GM23338 (cell line): ENCODE measurements at regions not wholly inside any gene's neighbourhood (a gene's known extent, or its start where the extent isn't known, plus 50 kb on each side); places are given as distances from the start of the nearest gene placed in this dataset.
A peak's percentile ranks its signal among the peaks of the same experiment; 100 is the strongest.

Source experiments
- ATAC-seq: fragments of 200-7000 bp; cut with Tn5 transposase; 3 replicates; pipeline ENCODE4 v1.9.1; 2020
- DNase-seq: peaks from one replicate; pipeline ENCODE4 v3.0.0-alpha.2; 2015; ENCODE audit warnings: low spot score
- H2AFZ ChIP-seq: fragments of 200-600 bp; sonication (generic); 2 replicates; pipeline ENCODE4 v1.8.0; 2016; ENCODE audit warnings: antibody characterized with exemption, mild to moderate bottlenecking, moderate library complexity
- H3F3A ChIP-seq: fragments of 200-600 bp; sonication (generic); replicated peaks from 2 replicates; pipeline ENCODE4 v1.8.0; 2017; ENCODE audit warnings: antibody characterized with exemption, mixed run types, low read depth
- H3K27ac ChIP-seq: fragments of 200-600 bp; sonication (generic); 2 replicates; pipeline ENCODE4 v1.6.1; 2016; ENCODE audit warnings: low read depth
- H3K27me3 ChIP-seq: fragments of 200-600 bp; sonication (generic); 2 replicates; pipeline ENCODE4 v1.8.0; 2016; ENCODE audit warnings: mild to moderate bottlenecking, mixed run types, moderate library complexity; ENCODE audit not compliant: insufficient read depth
- H3K36me3 ChIP-seq: fragments of 200-600 bp; sonication (generic); 2 replicates; pipeline ENCODE4 v1.8.0; 2016; ENCODE audit warnings: mild to moderate bottlenecking; ENCODE audit not compliant: insufficient read depth
- H3K4me1 ChIP-seq: fragments of 200-600 bp; sonication (generic); 2 replicates; pipeline ENCODE4 v1.8.0; 2016; ENCODE audit warnings: mild to moderate bottlenecking, moderate library complexity; ENCODE audit not compliant: insufficient read depth
- H3K4me2 ChIP-seq: fragments of 200-600 bp; sonication (generic); 2 replicates; pipeline ENCODE4 v1.7.1; 2017; ENCODE audit warnings: mixed run types
- H3K4me3 ChIP-seq: fragments of 200-600 bp; sonication (generic); 2 replicates; pipeline ENCODE4 v1.6.1; 2016; ENCODE audit warnings: mixed run types
- H3K79me2 ChIP-seq: fragments of 200-600 bp; sonication (generic); replicated peaks from 2 replicates; pipeline ENCODE4 v1.8.0; 2017; ENCODE audit warnings: mild to moderate bottlenecking; ENCODE audit not compliant: insufficient read depth
- H3K9me2 ChIP-seq: fragments of 200-600 bp; sonication (generic); 2 replicates; pipeline ENCODE4 v1.8.0; 2017; ENCODE audit not compliant: insufficient read depth
- H4K20me1 ChIP-seq: fragments of 200-600 bp; sonication (generic); replicated peaks from 2 replicates; pipeline ENCODE4 v1.8.0; 2017; ENCODE audit warnings: mild to moderate bottlenecking; ENCODE audit not compliant: insufficient read depth
- H3K27ac Mint-ChIP-seq: 2 replicates; pipeline ENCODE4 v1.8.0; 2020; ENCODE audit warnings: inconsistent platforms, mild to moderate bottlenecking, moderate library complexity, mixed read lengths
- H3K27me3 Mint-ChIP-seq: 3 replicates; pipeline ENCODE4 v1.8.0; 2022; ENCODE audit warnings: low read depth, mild to moderate bottlenecking, moderate library complexity, mixed read lengths, inconsistent platforms; ENCODE audit not compliant: insufficient read depth, poor library complexity
- H3K36me3 Mint-ChIP-seq: 3 replicates; pipeline ENCODE4 v1.8.0; 2021; ENCODE audit warnings: low read depth, mild to moderate bottlenecking, inconsistent platforms, moderate library complexity, mixed read lengths
- H3K4me1 Mint-ChIP-seq: 3 replicates; pipeline ENCODE4 v1.8.0; 2020; ENCODE audit warnings: mild to moderate bottlenecking, inconsistent platforms, mixed read lengths
- H3K4me3 Mint-ChIP-seq: 3 replicates; pipeline ENCODE4 v1.8.0; 2021; ENCODE audit warnings: moderate library complexity, mild to moderate bottlenecking, inconsistent platforms, mixed read lengths
- H3K9me3 Mint-ChIP-seq: 3 replicates; pipeline ENCODE4 v1.8.0; 2020; ENCODE audit warnings: moderate library complexity, mild to moderate bottlenecking, inconsistent platforms, mixed read lengths
- EZH2 ChIP-seq: fragments of 200-600 bp; sonication (generic); IDR thresholded peaks from one replicate; pipeline ENCODE4 v1.8.0; 2017; ENCODE audit warnings: antibody characterized with exemption, mild to moderate bottlenecking, low read depth; ENCODE audit not compliant: unreplicated experiment
- EZH2phosphoT487 ChIP-seq: fragments of 200-600 bp; sonication (generic); IDR thresholded peaks from one replicate; pipeline ENCODE4 v1.8.1; 2018; ENCODE audit warnings: antibody characterized with exemption; ENCODE audit not compliant: unreplicated experiment
- JUNB ChIP-seq: IDR thresholded peaks from one replicate; pipeline ENCODE4 v1.6.1; 2016; ENCODE audit warnings: antibody characterized with exemption; ENCODE audit not compliant: unreplicated experiment
- NANOG ChIP-seq: IDR thresholded peaks from 2 replicates; pipeline ENCODE4 v1.6.1; 2016; ENCODE audit warnings: antibody characterized with exemption, borderline replicate concordance
- POLR2AphosphoS5 ChIP-seq: IDR thresholded peaks from 2 replicates; pipeline ENCODE4 v1.6.1; 2016; ENCODE audit warnings: antibody characterized with exemption, low read depth
- STAT1 ChIP-seq: IDR thresholded peaks from one replicate; pipeline ENCODE4 v1.6.1; 2016; ENCODE audit warnings: antibody characterized with exemption; ENCODE audit not compliant: unreplicated experiment
- ZNF114 ChIP-seq: fragments of 250-450 bp; sonication (Bioruptor Pico); IDR thresholded peaks from 2 replicates; pipeline ENCODE4 v1.5.0; 2020; ENCODE audit warnings: mild to moderate bottlenecking, moderate library complexity
- ZNF331 ChIP-seq: fragments of 250-450 bp; sonication (Bioruptor Pico); IDR thresholded peaks from 2 replicates; pipeline ENCODE4 v1.5.0; 2020; ENCODE audit warnings: low read depth, mild to moderate bottlenecking, moderate library complexity
- TF ChIP-seq, protein P1 (sequence below), 2 experiments: fragments of 200-600 bp in 1 of 2; sonication (generic) in 1 of 2; conservative IDR thresholded peaks; 2 replicates each; pipeline versions ENCODE4 v1.5.1 to v1.6.1; 2016 to 2017; ENCODE audit warnings: antibody characterized with exemption in 2 of 2, low read depth in 2 of 2, mild to moderate bottlenecking in 2 of 2, moderate library complexity in 1 of 2

DNA sequence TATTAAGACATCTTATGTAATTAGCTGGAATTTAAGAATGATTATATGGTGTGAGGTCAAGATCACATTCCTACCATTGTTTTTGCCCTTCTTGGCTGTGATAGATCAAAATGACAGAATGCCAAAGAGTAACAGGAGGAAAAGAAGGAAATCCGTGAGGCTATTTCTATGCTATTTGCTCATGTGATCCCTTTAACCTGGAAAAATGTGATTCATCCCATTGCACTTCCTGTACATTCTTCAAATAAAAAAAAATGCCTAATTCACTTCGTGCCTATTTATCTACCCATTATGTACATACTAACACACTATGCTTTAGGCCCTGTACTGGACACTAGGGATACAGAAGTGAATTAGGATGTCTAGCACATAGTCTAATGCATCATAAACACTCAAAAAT, 154.1 kb upstream of the PAPPA start (continued):
- TF ChIP-seq ZNF114: no peak

DNA sequence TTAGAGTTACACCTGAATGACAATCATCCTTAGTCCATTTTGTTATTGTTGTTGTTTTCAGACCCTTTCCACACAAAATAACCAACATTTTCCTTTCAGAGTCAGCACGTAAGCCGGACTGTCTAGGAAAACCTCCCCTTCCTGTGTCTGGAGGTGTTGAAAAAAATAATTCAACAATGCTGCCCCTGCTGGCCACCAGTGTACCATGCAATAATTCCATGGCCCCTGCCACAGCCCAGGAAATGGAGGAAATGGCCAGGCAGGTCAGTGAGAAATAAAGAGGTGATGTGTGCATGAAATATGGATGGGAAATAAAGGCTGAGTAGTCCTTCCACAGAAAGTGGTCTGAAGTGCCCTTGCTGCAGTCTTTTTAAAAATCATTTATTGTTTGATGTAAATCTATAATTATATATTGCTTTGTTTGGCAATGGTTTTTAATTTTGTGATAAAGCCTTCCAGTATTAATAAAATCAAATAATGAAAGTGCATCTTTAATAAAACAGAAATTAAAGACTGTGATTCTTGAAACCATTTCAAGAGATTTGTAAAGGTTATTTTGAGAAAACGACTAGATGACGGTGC, 152.8 kb upstream of the PAPPA start:
- Histone ChIP-seq H3K79me2 (no peaks in the 10 kb centered on the region), H3K4me2 (no peak overlapping the region), H3K9me2 (no peaks in the 10 kb centered on the region; the same call in 1 of the 2 replicates), H3K36me3 (no peaks in the 10 kb centered on the region), H3K4me3 (no peak overlapping the region), H2AFZ (no peak overlapping the region), H3K4me1 (no peaks in the 10 kb centered on the region), H3F3A (no peaks in the 10 kb centered on the region), H3K27ac (no peak overlapping the region), H3K27me3 (no peaks in the 10 kb centered on the region), H4K20me1 (no peaks in the 10 kb centered on the region)
- no peaks in the 10 kb centered on the region for H3K27me3 Mint-ChIP-seq
- no peak for TF ChIP-seq EZH2phosphoT487
- no peak for TF ChIP-seq NANOG
- no peak for TF ChIP-seq JUNB
- TF ChIP-seq, protein P1, sequence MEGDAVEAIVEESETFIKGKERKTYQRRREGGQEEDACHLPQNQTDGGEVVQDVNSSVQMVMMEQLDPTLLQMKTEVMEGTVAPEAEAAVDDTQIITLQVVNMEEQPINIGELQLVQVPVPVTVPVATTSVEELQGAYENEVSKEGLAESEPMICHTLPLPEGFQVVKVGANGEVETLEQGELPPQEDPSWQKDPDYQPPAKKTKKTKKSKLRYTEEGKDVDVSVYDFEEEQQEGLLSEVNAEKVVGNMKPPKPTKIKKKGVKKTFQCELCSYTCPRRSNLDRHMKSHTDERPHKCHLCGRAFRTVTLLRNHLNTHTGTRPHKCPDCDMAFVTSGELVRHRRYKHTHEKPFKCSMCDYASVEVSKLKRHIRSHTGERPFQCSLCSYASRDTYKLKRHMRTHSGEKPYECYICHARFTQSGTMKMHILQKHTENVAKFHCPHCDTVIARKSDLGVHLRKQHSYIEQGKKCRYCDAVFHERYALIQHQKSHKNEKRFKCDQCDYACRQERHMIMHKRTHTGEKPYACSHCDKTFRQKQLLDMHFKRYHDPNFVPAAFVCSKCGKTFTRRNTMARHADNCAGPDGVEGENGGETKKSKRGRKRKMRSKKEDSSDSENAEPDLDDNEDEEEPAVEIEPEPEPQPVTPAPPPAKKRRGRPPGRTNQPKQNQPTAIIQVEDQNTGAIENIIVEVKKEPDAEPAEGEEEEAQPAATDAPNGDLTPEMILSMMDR (conservative IDR thresholded peaks at IDR 0.05; ENCODE audit: low read depth in 2 of 2): peak; percentile 75 to 84
- TF ChIP-seq POLR2AphosphoS5: no peak
- H3K9me3 Mint-ChIP-seq: no peaks in the 10 kb centered on the region
- DNase-seq (peak; percentile 73), ATAC-seq (peak; percentile 92)
- H3K4me1 Mint-ChIP-seq: no peaks in the 10 kb centered on the region
- no peak overlapping the region for H3K4me3 Mint-ChIP-seq
- H3K36me3 Mint-ChIP-seq: no peaks in the 10 kb centered on the region
- H3K27ac Mint-ChIP-seq: no peak overlapping the region

DNA sequence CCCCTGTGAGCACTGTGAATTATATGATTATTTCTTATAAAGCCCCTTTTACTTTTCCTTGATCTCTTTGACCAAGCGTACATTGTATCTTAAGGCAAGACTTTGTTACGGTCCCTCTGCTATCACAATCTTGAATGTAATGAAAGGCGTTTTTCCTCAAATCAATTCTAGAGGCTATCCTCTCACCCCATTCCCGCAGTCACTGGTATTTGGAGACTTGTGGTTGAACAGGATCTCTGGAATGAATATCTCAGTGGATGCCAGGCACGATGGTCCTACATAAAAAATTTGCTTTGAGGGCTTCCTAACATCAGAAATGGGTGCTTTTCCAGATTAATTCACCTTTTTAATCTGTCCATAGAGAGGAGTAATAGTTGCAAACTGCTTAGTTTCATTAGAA, 151.4 kb upstream of the PAPPA start:
- Mint-ChIP-seq H3K4me1 (no peaks in the 10 kb centered on the region), H3K27ac (no peak overlapping the region), H3K4me3 (no peak overlapping the region), H3K27me3 (no peaks in the 10 kb centered on the region), H3K36me3 (no peaks in the 10 kb centered on the region), H3K9me3 (no peaks in the 10 kb centered on the region)
- Histone ChIP-seq H2AFZ (no peak overlapping the region), H3K4me2 (no peak overlapping the region), H3K27me3 (no peaks in the 10 kb centered on the region), H3K4me3 (no peak overlapping the region), H3F3A (no peaks in the 10 kb centered on the region), H3K79me2 (no peaks in the 10 kb centered on the region), H4K20me1 (no peaks in the 10 kb centered on the region), H3K27ac (no peak overlapping the region), H3K9me2 (peaks cover 3% of the 10 kb centered on the region; the same call in 1 of the 2 replicates), H3K4me1 (no peaks in the 10 kb centered on the region), H3K36me3 (no peaks in the 10 kb centered on the region)
- ATAC-seq (no peak), DNase-seq (no peak)
- no peak for TF ChIP-seq POLR2AphosphoS5
- TF ChIP-seq STAT1: no peak
- TF ChIP-seq, protein P1 (conservative IDR thresholded peaks at IDR 0.05; ENCODE audit: low read depth in 2 of 2): no peak
- TF ChIP-seq JUNB: no peak
- TF ChIP-seq NANOG: no peak
- no peak for TF ChIP-seq EZH2
- TF ChIP-seq ZNF331 (CRISPR knock-in tag): no peak
- TF ChIP-seq EZH2phosphoT487: no peak
